ENCODE measurements at regions not wholly inside any gene's neighbourhood (a gene's known extent, or its start where the extent isn't known, plus 50 kb on each side); places are given as distances from the start of the nearest gene placed in this dataset.

DNA sequence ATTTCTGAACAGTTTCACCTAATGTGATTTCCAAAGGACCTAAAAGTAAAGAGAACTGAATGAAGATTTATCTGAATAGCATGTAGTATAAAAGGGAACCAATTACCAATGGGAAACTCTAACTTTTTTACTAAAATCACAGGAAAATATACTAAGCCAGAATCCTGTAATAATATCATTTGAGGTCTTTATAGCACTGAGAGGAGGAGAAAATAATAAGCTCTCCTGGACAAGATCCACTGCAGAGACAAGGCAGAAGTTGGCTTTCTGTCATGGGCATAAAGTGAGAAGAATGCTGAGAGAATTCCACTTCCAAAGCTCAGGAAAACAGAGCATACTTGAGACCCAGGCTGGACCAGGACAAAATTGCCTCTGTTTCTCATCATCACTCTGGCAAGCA is 1131.4 kb downstream of the SORCS1 start:
- Histone ChIP-seq H3K9me1 (ENCODE audit: insufficient read depth, low read length) (no peaks in the 10 kb centered on the region), H3K4me1 (ENCODE audit: control insufficient read depth, insufficient read depth, low read length) (no peaks in the 10 kb centered on the region), H2BK20ac (ENCODE audit: low read depth, low read length) (no peak overlapping the region), H3K9me3 (ENCODE audit: control insufficient read depth, insufficient read depth, low read length) (0 out of 2 replicates have a peak, but pooled peaks cover 5% of the 10 kb centered on the region), H2BK120ac (ENCODE audit: low read depth, low read length) (no peak overlapping the region), H3K27me3 (ENCODE audit: control insufficient read depth, insufficient read depth, low read length) (no peaks in the 10 kb centered on the region), H3K9ac (ENCODE audit: low read depth, low read length) (no peak overlapping the region), H4K8ac (ENCODE audit: low read depth in 2 of 2, low read length in 2 of 2) (no peak overlapping the region), H3K4me2 (ENCODE audit: low read depth, low read length) (no peak overlapping the region), H3K56ac (ENCODE audit: extremely low read depth, insufficient read depth, low read length) (no peak overlapping the region), H2AK5ac (ENCODE audit: low read depth, low read length) (no peak overlapping the region), H3K36me3 (ENCODE audit: control insufficient read depth, insufficient read depth, low read length) (no peaks in the 10 kb centered on the region), H4K20me1 (ENCODE audit: insufficient read depth, low read length) (no peaks in the 10 kb centered on the region), H2BK5ac (ENCODE audit: low read depth, low read length, poor library complexity, severe bottlenecking) (no peak overlapping the region), H2AK9ac (replicated peaks; ENCODE audit: low read depth, low read length, poor library complexity) (no peak overlapping the region), H3K4ac (ENCODE audit: low read depth, low read length) (no peak overlapping the region), H3K18ac (ENCODE audit: low read depth, low read length) (no peak overlapping the region), H2BK15ac (ENCODE audit: low read depth, low read length) (no peak overlapping the region), H3K14ac (replicated peaks; ENCODE audit: low read depth, low read length) (no peak overlapping the region), H3K4me3 (ENCODE audit: insufficient read depth, low read depth, low read length) (no peak overlapping the region), H3K27ac (ENCODE audit: insufficient read depth, low read length) (no peak overlapping the region), H2AFZ (replicated peaks; ENCODE audit: low read length, poor library complexity) (no peak overlapping the region), H3K23ac (ENCODE audit: low read depth, low read length) (no peak overlapping the region), H3K79me1 (ENCODE audit: low read depth in 1 of 2, low read length in 2 of 2) (no peaks in the 10 kb centered on the region), H4K91ac (ENCODE audit: insufficient read depth, low read depth, low read length) (no peak overlapping the region), H4K5ac (ENCODE audit: low read depth, low read length) (no peak overlapping the region)
- ATAC-seq (ENCODE audit: low read depth): no peak
- TF ChIP-seq CHD1 (IDR thresholded peaks at IDR 0.05; ENCODE audit: low read depth, low read length) (no peak), SMC3 (IDR thresholded peaks at IDR 0.05; ENCODE audit: low read depth, low read length) (no peak), MXI1 (IDR thresholded peaks at IDR 0.05; ENCODE audit: borderline replicate concordance, low read depth, low read length) (no peak), NFE2L2 (IDR thresholded peaks at IDR 0.05; ENCODE audit: low read depth, low read length) (no peak), FOS (IDR thresholded peaks at IDR 0.05; ENCODE audit: low read depth, low read length) (no peak), MAFK (IDR thresholded peaks at IDR 0.05; ENCODE audit: low read depth, low read length) (no peak)
- TF ChIP-seq, protein P1, sequence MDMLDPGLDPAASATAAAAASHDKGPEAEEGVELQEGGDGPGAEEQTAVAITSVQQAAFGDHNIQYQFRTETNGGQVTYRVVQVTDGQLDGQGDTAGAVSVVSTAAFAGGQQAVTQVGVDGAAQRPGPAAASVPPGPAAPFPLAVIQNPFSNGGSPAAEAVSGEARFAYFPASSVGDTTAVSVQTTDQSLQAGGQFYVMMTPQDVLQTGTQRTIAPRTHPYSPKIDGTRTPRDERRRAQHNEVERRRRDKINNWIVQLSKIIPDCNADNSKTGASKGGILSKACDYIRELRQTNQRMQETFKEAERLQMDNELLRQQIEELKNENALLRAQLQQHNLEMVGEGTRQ (IDR thresholded peaks at IDR 0.05; ENCODE audit: low read depth, low read length): no peak
- TF ChIP-seq, protein P2, sequence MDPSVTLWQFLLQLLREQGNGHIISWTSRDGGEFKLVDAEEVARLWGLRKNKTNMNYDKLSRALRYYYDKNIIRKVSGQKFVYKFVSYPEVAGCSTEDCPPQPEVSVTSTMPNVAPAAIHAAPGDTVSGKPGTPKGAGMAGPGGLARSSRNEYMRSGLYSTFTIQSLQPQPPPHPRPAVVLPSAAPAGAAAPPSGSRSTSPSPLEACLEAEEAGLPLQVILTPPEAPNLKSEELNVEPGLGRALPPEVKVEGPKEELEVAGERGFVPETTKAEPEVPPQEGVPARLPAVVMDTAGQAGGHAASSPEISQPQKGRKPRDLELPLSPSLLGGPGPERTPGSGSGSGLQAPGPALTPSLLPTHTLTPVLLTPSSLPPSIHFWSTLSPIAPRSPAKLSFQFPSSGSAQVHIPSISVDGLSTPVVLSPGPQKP (IDR thresholded peaks at IDR 0.05; ENCODE audit: borderline replicate concordance, low read depth, low read length): no peak
- in situ Hi-C loops (cut with MboI; ENCODE audit: low sequenced_read_pairs): no loop called here
- dilution Hi-C loops (cut with HindIII; ENCODE audit: low sequenced_read_pairs, unreplicated experiment): no loop called here
- DNase-seq: no peak
- intact Hi-C loops (cut with micrococcal nuclease): no loop called here
- ChIA-PET POLR2A (ENCODE audit: unreplicated experiment) (no interaction called here), CTCF (interaction anchor here (0.5 kb wide), 1 partner anchor 28 kb away, joined by 3 read pairs; no protein-coding TSS in a partner anchor)
- BruUV-seq (replicated peaks): no TSS peak
